ENCODE measurements at regions not wholly inside any gene's neighbourhood (a gene's known extent, or its start where the extent isn't known, plus 50 kb on each side); places are given as distances from the start of the nearest gene placed in this dataset.

GRCh38 chr4:173769568-173769967 is 239.5 kb upstream of the HAND2 start:
- TF ChIP-seq, protein P1, sequence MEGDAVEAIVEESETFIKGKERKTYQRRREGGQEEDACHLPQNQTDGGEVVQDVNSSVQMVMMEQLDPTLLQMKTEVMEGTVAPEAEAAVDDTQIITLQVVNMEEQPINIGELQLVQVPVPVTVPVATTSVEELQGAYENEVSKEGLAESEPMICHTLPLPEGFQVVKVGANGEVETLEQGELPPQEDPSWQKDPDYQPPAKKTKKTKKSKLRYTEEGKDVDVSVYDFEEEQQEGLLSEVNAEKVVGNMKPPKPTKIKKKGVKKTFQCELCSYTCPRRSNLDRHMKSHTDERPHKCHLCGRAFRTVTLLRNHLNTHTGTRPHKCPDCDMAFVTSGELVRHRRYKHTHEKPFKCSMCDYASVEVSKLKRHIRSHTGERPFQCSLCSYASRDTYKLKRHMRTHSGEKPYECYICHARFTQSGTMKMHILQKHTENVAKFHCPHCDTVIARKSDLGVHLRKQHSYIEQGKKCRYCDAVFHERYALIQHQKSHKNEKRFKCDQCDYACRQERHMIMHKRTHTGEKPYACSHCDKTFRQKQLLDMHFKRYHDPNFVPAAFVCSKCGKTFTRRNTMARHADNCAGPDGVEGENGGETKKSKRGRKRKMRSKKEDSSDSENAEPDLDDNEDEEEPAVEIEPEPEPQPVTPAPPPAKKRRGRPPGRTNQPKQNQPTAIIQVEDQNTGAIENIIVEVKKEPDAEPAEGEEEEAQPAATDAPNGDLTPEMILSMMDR (IDR thresholded peaks at IDR 0.05): no peak
- no peak for TF ChIP-seq ZFX (IDR thresholded peaks at IDR 0.05; ENCODE audit: borderline replicate concordance)

All from 22Rv1 (cell line).